SK-N-SH treated with all-trans-retinoic acid at 6 μM for 48 hours (cell line): ENCODE measurements at regions not wholly inside any gene's neighbourhood (a gene's known extent, or its start where the extent isn't known, plus 50 kb on each side); places are given as distances from the start of the nearest gene placed in this dataset.

Experiments used
- ARNTL ChIP-seq: fragments of 450-650 bp; formaldehyde crosslinking; IDR thresholded peaks from 2 replicates; pipeline ENCODE4 v1.5.0; 2020; ENCODE audit warnings: low read depth, mild to moderate bottlenecking, moderate library complexity, borderline replicate concordance
- SNAI2 ChIP-seq: fragments of 250-450 bp; sonication (Bioruptor Pico); IDR thresholded peaks from 2 replicates; pipeline ENCODE4 v1.5.0; 2020; ENCODE audit warnings: mild to moderate bottlenecking, moderate library complexity
- ZFP3 ChIP-seq: fragments of 250-450 bp; sonication (Bioruptor Pico); IDR thresholded peaks from 2 replicates; pipeline ENCODE4 v1.5.0; 2020; ENCODE audit warnings: mild to moderate bottlenecking, moderate library complexity
- ZNF70 ChIP-seq: fragments of 450-650 bp; formaldehyde crosslinking; IDR thresholded peaks from 2 replicates; pipeline ENCODE4 v1.5.0; 2020; ENCODE audit warnings: mild to moderate bottlenecking, moderate library complexity

GRCh38 chr3:197368330-197368729 lies 69.9 kb upstream of the DLG1 start:
- TF ChIP-seq ZNF70 (CRISPR knock-in tag) (no peak), ZFP3 (CRISPR knock-in tag) (no peak), SNAI2 (no peak), ARNTL (CRISPR knock-in tag) (no peak)
